Gastroesophageal sphincter (tissue), 4 donors: ENCODE measurements at regions not wholly inside any gene's neighbourhood (a gene's known extent, or its start where the extent isn't known, plus 50 kb on each side); places are given as distances from the start of the nearest gene placed in this dataset.

Experiments
- ATAC-seq: fragments of 150-250 bp; one replicate; pipeline ENCODE4 v1.9.1; 2016; ENCODE audit warnings: mild to moderate bottlenecking, moderate library complexity
- H3K27ac ChIP-seq, 4 donors: fragments of 200-600 bp; sonication (generic) in 3 of 4; 1 replicate in 3 of 4; 2 replicates in 1 of 4; pipeline ENCODE4 v1.5.1; 2016 to 2019
- H3K27me3 ChIP-seq: fragments of 200-600 bp; sonication (generic); one replicate; pipeline ENCODE4 v1.5.1; 2019
- H3K36me3 ChIP-seq, 2 donors: fragments of 200-600 bp; sonication (generic); one replicate each; pipeline ENCODE4 v1.5.1; 2019; ENCODE audit warnings: control low read depth in 1 of 2
- H3K4me1 ChIP-seq, 3 donors: fragments of 200-600 bp; sonication (generic); 1 replicate in 2 of 3; 2 replicates in 1 of 3; pipeline ENCODE4 v1.5.1; 2016 to 2019; ENCODE audit warnings: control low read depth in 2 of 3
- H3K4me3 ChIP-seq, 2 donors: fragments of 200-600 bp; sonication (generic); one replicate each; pipeline ENCODE4 v1.5.1; 2019; ENCODE audit warnings: mild to moderate bottlenecking in 1 of 2, moderate library complexity in 1 of 2
- H3K9me3 ChIP-seq, 3 donors: fragments of 200-600 bp; sonication (generic); one replicate each; pipeline ENCODE4 v1.5.1; 2017 to 2019; ENCODE audit warnings: control low read depth in 2 of 3
- CTCF ChIP-seq, 4 experiments: fragments of 200-600 bp in 2 of 4; fragments of 450-650 bp in 2 of 4; sonication (generic) in 1 of 4; IDR thresholded peaks; one replicate each; pipeline ENCODE4 v1.5.1; 2017 to 2019; ENCODE audit warnings: antibody characterized with exemption in 4 of 4, mild to moderate bottlenecking in 2 of 4, moderate library complexity in 2 of 4
- EP300 ChIP-seq: sonication (generic); formaldehyde crosslinking; IDR thresholded peaks from one replicate; pipeline ENCODE4 v1.6.1; 2017; ENCODE audit warnings: antibody characterized with exemption, mild to moderate bottlenecking
- POLR2A ChIP-seq, 2 donors: fragments of 450-650 bp; IDR thresholded peaks; one replicate each; pipeline ENCODE4 v1.6.1; 2017; ENCODE audit warnings: antibody characterized with exemption in 2 of 2, mild to moderate bottlenecking in 2 of 2, moderate library complexity in 1 of 2
- POLR2AphosphoS5 ChIP-seq: sonication (generic); formaldehyde crosslinking; IDR thresholded peaks from one replicate; pipeline ENCODE4 v1.6.1; 2017; ENCODE audit warnings: antibody characterized with exemption
- WGBS, 2 donors: methylation state at CpG; one replicate each; pipeline ENCODE4 v1.1.5; 2018; ENCODE audit warnings: low coverage in 1 of 2; 5-methylcytosine and 5-hydroxymethylcytosine counted together

GRCh38 chr16:9545522-9546437 is 454.3 kb downstream of the HAPSTR1 start:
- Histone ChIP-seq H3K27ac (no peak overlapping the region), H3K27me3 (no peaks in the 10 kb centered on the region), H3K36me3 (no peaks in the 10 kb centered on the region), H3K4me1 (no peaks in the 10 kb centered on the region), H3K4me3 (no peak overlapping the region), H3K9me3 (peaks cover 0 to under 1% (median 0%) of the 10 kb centered on the region in 3 donors)
- WGBS, 2 donors = 80 to 83% methylated on average over 6 to 7 of the region's 7 CpGs
- TF ChIP-seq POLR2AphosphoS5 (no peak), CTCF (IDR thresholded peaks at IDR 0.05) (no peak), POLR2A (IDR thresholded peaks at IDR 0.05) (no peak)
- no peak for ATAC-seq

- WGBS, 2 donors = 77% methylated on average over 2 of the region's 2 CpGs
- Histone ChIP-seq H3K36me3 (no peaks in the 10 kb centered on the region), H3K27me3 (no peaks in the 10 kb centered on the region), H3K27ac (no peak overlapping the region), H3K4me1 (no peaks in the 10 kb centered on the region), H3K4me3 (no peak overlapping the region), H3K9me3 (peaks cover 0 to 6% (median 0%) of the 10 kb centered on the region in 3 donors)
- TF ChIP-seq POLR2A (IDR thresholded peaks at IDR 0.05) (no peak), EP300 (no peak), POLR2AphosphoS5 (no peak), CTCF (IDR thresholded peaks at IDR 0.05) (no peak)
- ATAC-seq = no peak
Observed at GRCh38 chr16:9546438-9546786, 455.0 kb downstream of the HAPSTR1 start.

GRCh38 chr16:9549487-9549886 is 458.0 kb downstream of the HAPSTR1 start:
- no peak overlapping the region for H3K4me3 ChIP-seq
- H3K27me3 ChIP-seq = no peaks in the 10 kb centered on the region
- no peak overlapping the region for H3K27ac ChIP-seq
- peaks cover 0 to 9% (median 0%) of the 10 kb centered on the region in 3 donors for H3K9me3 ChIP-seq
- no peaks in the 10 kb centered on the region for H3K4me1 ChIP-seq
- no peaks in the 10 kb centered on the region for H3K36me3 ChIP-seq
- WGBS, 2 donors = 53 to 63% methylated on average over 5 of the region's 5 CpGs
- no peak for ATAC-seq
- TF ChIP-seq EP300 (no peak), POLR2A (IDR thresholded peaks at IDR 0.05) (no peak), POLR2AphosphoS5 (no peak), CTCF (IDR thresholded peaks at IDR 0.05) (no peak)

- no peak for TF ChIP-seq EP300
- no peak for TF ChIP-seq POLR2A (IDR thresholded peaks at IDR 0.05)
- TF ChIP-seq POLR2AphosphoS5 = no peak
- TF ChIP-seq CTCF (IDR thresholded peaks at IDR 0.05) = no peak
- H3K9me3 ChIP-seq = peaks cover 0 to 19% (median 0%) of the 10 kb centered on the region in 3 donors
- WGBS, 2 donors = 80 to 93% methylated on average over 1 to 3 of the region's 3 CpGs
- no peak overlapping the region for H3K4me3 ChIP-seq
- no peak for ATAC-seq
- H3K36me3 ChIP-seq = no peaks in the 10 kb centered on the region
- H3K27me3 ChIP-seq = no peaks in the 10 kb centered on the region
- H3K27ac ChIP-seq = no peak overlapping the region
- H3K4me1 ChIP-seq = no peaks in the 10 kb centered on the region
Observed at GRCh38 chr16:9555051-9555450, 463.6 kb downstream of the HAPSTR1 start.
